AG04450 (cell line): ENCODE measurements at regions not wholly inside any gene's neighbourhood (a gene's known extent, or its start where the extent isn't known, plus 50 kb on each side); places are given as distances from the start of the nearest gene placed in this dataset.

Experiments
- CTCF ChIA-PET: fragments of 300-600, 350-600 bp; formaldehyde crosslinking; extraction: SDS; loops from one replicate; lab custom pipeline; 2022; ENCODE audit warnings: antibody characterized with exemption, inconsistent platforms; lab: Charles Lee
- POLR2A ChIA-PET: fragments of 350-600 bp; formaldehyde crosslinking; extraction: SDS; loops from one replicate; lab custom pipeline; 2021; ENCODE audit warnings: antibody characterized with exemption, inconsistent platforms; lab: Yijun Ruan, JAX
- DNase-seq: peaks from one replicate; pipeline ENCODE4 v3.0.0-alpha.2; 2011; ENCODE audit warnings: low read depth, low spot score
- H3K27ac ChIP-seq: one replicate; pipeline ENCODE4 v1.5.1; 2012; ENCODE audit warnings: low read depth, low read length, control low read depth
- H3K27me3 ChIP-seq: one replicate; pipeline ENCODE4 v1.6.0; 2012; ENCODE audit warnings: low read length; ENCODE audit not compliant: control insufficient read depth, insufficient read depth
- H3K4me3 ChIP-seq: 2 replicates; pipeline ENCODE4 v1.5.1; 2011; ENCODE audit warnings: mild to moderate bottlenecking, low read depth, low read length, control low read depth
- H3K9me3 ChIP-seq: 2 replicates; pipeline ENCODE4 v1.5.1; 2012; ENCODE audit warnings: low read length; ENCODE audit not compliant: control insufficient read depth, insufficient read depth
- CTCF ChIP-seq: IDR thresholded peaks from 2 replicates; pipeline ENCODE4 v1.5.1; 2011; ENCODE audit warnings: low read depth, low read length, control low read depth, inconsistent platforms

DNA sequence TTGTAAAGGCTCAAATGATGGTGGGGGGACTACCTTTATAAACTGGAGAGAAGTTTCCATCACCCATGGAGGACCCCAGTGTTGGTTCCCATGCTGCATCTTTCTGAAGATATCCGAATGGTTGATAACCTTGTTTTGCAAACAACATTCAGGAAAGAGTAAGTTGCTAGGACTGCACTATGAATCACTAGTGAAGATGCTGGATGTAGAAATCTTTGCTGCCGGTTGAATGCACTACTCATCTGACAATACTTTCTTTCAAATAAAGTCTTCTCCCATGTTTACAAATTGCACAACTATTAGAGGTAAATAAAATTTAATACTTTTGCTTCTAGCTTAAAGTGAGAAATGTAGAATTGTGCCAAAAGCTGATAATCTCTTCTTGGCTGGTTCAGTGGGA is 198.4 kb upstream of the SLITRK6 start:
- no peak for DNase-seq
- CTCF ChIA-PET = no interaction called here
- POLR2A ChIA-PET = no interaction called here
- Histone ChIP-seq H3K27me3 (no peaks in the 10 kb centered on the region), H3K9me3 (no peaks in the 10 kb centered on the region), H3K4me3 (no peak overlapping the region), H3K27ac (no peak overlapping the region)
- TF ChIP-seq CTCF = no peak

DNA sequence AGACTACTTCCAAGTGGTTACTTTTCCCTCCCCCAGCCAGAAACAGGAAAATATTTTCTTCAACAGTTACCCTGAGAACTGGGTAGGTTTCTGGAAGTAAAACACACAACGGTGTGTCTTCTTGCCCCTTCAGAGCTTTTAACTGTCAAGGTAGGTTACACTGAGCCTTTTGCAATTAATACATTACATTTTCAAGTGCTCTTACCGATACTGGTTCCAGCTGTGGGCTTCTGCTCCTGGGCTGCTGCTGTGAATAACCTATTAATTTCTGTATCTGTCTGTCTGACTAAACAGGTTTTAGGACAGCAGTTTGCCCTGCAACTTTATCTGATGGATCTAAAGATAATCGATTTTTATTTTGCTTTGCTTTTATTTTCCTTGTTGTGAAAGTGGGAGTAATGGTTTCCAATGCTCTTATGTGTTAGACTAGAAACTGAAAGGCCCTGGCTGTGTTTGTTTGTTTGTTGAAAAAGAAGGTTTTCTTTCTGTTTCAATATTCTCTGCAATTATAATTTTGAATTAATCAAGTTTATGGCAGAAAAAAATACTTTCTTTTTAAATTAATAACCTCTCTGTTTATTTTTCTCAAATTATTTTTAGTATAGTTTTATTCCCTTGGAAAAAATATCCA is 196.7 kb upstream of the SLITRK6 start:
- ChIA-PET CTCF (no interaction called here), POLR2A (no interaction called here)
- Histone ChIP-seq H3K27ac (no peak overlapping the region), H3K27me3 (no peaks in the 10 kb centered on the region), H3K9me3 (no peaks in the 10 kb centered on the region), H3K4me3 (no peak overlapping the region)
- no peak for DNase-seq
- TF ChIP-seq CTCF = no peak

DNA sequence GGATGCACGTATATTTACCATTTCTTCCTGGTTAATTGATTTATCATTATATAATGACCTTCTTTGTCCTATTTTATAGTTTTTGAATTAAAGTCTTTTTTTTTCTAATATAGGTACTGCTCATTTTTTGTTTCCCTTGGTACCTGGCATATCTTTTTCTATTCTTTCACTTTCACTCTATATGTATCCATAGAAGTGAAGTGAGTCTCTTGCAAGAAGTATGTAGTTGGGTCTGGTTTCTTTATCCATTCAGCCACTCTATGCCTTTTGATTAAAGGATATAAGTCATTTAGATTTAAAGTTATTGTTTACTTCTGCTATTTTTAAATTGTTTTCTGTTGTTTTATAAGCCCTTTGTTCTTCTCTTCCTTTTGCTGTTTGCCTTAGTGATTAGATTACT is 194.3 kb upstream of the SLITRK6 start:
- no peak for TF ChIP-seq CTCF
- no peaks in the 10 kb centered on the region for H3K27me3 ChIP-seq
- no peak overlapping the region for H3K27ac ChIP-seq
- no peak overlapping the region for H3K4me3 ChIP-seq
- ChIA-PET CTCF (no interaction called here), POLR2A (no interaction called here)
- H3K9me3 ChIP-seq = no peaks in the 10 kb centered on the region
- DNase-seq = no peak

DNA sequence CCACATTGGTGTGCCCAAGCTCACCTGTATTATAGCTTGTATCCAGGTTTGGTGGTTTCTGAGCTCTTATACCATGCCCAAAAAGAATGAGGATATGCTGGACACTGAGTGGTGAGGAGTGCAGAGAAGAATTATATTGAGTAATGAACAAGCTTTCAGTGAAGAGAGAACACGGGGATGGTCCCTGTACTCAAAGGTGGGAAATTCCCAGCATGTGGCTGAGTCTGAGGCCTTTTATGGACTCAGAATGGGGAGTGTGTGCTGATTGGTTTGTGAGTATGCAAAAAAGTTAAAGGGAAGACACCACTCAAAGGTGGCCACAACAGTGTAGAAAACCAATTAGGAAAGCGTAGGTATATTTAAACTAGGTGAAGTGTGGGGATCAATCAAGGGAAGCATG is 191.2 kb upstream of the SLITRK6 start:
- POLR2A ChIA-PET = no interaction called here

GRCh38 chr13:85985797-85986196 is 186.6 kb upstream of the SLITRK6 start:
- H3K9me3 ChIP-seq = no peaks in the 10 kb centered on the region
- POLR2A ChIA-PET = no interaction called here
- CTCF ChIA-PET = no interaction called here
- no peak for DNase-seq
- TF ChIP-seq CTCF = no peak
- H3K27me3 ChIP-seq = no peaks in the 10 kb centered on the region
- H3K27ac ChIP-seq = no peak overlapping the region
- H3K4me3 ChIP-seq = no peak overlapping the region

More for the DNA sequence above, 191.2 kb upstream of the SLITRK6 start:
- H3K27ac ChIP-seq = no peak overlapping the region
- no peaks in the 10 kb centered on the region for H3K9me3 ChIP-seq
- no peak overlapping the region for H3K4me3 ChIP-seq
- no peaks in the 10 kb centered on the region for H3K27me3 ChIP-seq
- TF ChIP-seq CTCF = no peak
- CTCF ChIA-PET = no interaction called here
- no peak for DNase-seq
